ENCODE measurements at regions not wholly inside any gene's neighbourhood (a gene's known extent, or its start where the extent isn't known, plus 50 kb on each side); places are given as distances from the start of the nearest gene placed in this dataset.

DNA sequence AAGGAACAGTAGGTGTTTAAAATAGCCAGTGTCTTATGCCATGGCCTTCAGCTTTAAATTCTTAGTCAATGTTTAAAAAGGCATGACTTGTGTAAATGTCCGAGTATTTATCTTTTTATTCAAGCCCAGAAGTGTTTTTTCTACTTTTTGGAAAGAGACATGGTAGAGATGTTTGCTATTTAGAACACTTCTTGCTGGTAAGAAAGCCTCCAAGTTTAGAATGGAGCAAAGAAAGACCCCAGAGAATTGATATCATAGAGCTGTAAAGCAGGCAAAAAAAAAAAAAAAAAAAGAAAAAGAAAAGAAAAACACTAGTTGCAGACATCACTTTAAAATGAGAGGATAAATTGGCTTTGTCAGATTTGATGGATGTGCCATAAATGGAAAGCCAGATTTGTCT, 375.1 kb downstream of the TMEM167A start:
- no peaks in the 10 kb centered on the region for H3K9me3 ChIP-seq (ENCODE audit: low read length)
- no peaks in the 10 kb centered on the region for H3K9me2 ChIP-seq (ENCODE audit: insufficient read depth, low read length)
- intact Hi-C loops (cut with micrococcal nuclease; ENCODE audit: unreplicated experiment) = no loop called here
- no peak for DNase-seq (ENCODE audit: low spot score)
- H3K4me2 ChIP-seq (ENCODE audit: low read length) = no peak overlapping the region
- no peaks in the 10 kb centered on the region for H4K20me1 ChIP-seq (ENCODE audit: insufficient read depth, low read length)
- no peak overlapping the region for H2AFZ ChIP-seq (ENCODE audit: low read length)
- BruUV-seq (replicated peaks) = no TSS peak
- CTCF ChIA-PET (ENCODE audit: unreplicated experiment) = no interaction called here
- POLR2A ChIA-PET = no interaction called here
- no peak for TF ChIP-seq EZH2phosphoT487 (IDR thresholded peaks at IDR 0.05; ENCODE audit: borderline replicate concordance, low read depth, low read length)
- TF ChIP-seq, protein P1, sequence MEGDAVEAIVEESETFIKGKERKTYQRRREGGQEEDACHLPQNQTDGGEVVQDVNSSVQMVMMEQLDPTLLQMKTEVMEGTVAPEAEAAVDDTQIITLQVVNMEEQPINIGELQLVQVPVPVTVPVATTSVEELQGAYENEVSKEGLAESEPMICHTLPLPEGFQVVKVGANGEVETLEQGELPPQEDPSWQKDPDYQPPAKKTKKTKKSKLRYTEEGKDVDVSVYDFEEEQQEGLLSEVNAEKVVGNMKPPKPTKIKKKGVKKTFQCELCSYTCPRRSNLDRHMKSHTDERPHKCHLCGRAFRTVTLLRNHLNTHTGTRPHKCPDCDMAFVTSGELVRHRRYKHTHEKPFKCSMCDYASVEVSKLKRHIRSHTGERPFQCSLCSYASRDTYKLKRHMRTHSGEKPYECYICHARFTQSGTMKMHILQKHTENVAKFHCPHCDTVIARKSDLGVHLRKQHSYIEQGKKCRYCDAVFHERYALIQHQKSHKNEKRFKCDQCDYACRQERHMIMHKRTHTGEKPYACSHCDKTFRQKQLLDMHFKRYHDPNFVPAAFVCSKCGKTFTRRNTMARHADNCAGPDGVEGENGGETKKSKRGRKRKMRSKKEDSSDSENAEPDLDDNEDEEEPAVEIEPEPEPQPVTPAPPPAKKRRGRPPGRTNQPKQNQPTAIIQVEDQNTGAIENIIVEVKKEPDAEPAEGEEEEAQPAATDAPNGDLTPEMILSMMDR (conservative IDR thresholded peaks at IDR 0.05; ENCODE audit: low read length) = no peak
- no peak overlapping the region for H3K27ac ChIP-seq (ENCODE audit: low read depth, low read length, poor library complexity, severe bottlenecking)
- H3K4me3 ChIP-seq (ENCODE audit: low read depth, low read length, poor library complexity, severe bottlenecking) = no peak overlapping the region
- H3K79me2 ChIP-seq (ENCODE audit: insufficient read depth, low read depth, low read length) = no peaks in the 10 kb centered on the region
- H3K36me3 ChIP-seq (ENCODE audit: insufficient read depth, low read length) = no peaks in the 10 kb centered on the region
- no peaks in the 10 kb centered on the region for H3K4me1 ChIP-seq (ENCODE audit: insufficient read depth, low read length, poor library complexity, severe bottlenecking)

DNA sequence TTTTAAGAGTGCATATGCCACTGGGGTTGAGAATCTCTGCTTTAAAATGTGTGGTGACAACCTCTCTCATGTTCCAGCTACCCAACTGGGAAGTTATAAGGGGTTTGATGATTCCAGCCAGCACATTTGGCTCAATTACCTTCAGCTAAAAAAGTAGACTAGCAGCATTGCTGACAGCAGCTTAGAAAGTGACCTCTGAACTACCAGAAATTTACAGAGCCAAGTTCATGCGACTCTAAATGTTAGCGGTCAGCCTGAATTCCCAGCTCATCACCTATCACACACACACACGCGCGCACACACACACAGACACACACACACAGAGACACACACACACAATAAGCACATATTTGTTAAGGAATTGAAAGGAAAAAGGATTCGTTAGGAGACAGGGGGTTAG, 377.5 kb downstream of the TMEM167A start:
- no peak for TF ChIP-seq EZH2phosphoT487 (IDR thresholded peaks at IDR 0.05; ENCODE audit: borderline replicate concordance, low read depth, low read length)
- TF ChIP-seq, protein P1 (conservative IDR thresholded peaks at IDR 0.05; ENCODE audit: low read length) = no peak
- intact Hi-C loops (cut with micrococcal nuclease; ENCODE audit: unreplicated experiment) = no loop called here
- Histone ChIP-seq H3K9me3 (ENCODE audit: low read length) (no peaks in the 10 kb centered on the region), H3K27ac (ENCODE audit: low read depth, low read length, poor library complexity, severe bottlenecking) (no peak overlapping the region), H3K4me2 (ENCODE audit: low read length) (no peak overlapping the region), H2AFZ (ENCODE audit: low read length) (no peak overlapping the region), H3K4me3 (ENCODE audit: low read depth, low read length, poor library complexity, severe bottlenecking) (no peak overlapping the region), H4K20me1 (ENCODE audit: insufficient read depth, low read length) (no peaks in the 10 kb centered on the region), H3K79me2 (ENCODE audit: insufficient read depth, low read depth, low read length) (no peaks in the 10 kb centered on the region), H3K4me1 (ENCODE audit: insufficient read depth, low read length, poor library complexity, severe bottlenecking) (no peaks in the 10 kb centered on the region), H3K36me3 (ENCODE audit: insufficient read depth, low read length) (no peaks in the 10 kb centered on the region), H3K9me2 (ENCODE audit: insufficient read depth, low read length) (no peaks in the 10 kb centered on the region)
- ChIA-PET CTCF (ENCODE audit: unreplicated experiment) (no interaction called here), POLR2A (no interaction called here)
- no TSS peak for BruUV-seq (replicated peaks)
- no peak for DNase-seq (ENCODE audit: low spot score)

DNA sequence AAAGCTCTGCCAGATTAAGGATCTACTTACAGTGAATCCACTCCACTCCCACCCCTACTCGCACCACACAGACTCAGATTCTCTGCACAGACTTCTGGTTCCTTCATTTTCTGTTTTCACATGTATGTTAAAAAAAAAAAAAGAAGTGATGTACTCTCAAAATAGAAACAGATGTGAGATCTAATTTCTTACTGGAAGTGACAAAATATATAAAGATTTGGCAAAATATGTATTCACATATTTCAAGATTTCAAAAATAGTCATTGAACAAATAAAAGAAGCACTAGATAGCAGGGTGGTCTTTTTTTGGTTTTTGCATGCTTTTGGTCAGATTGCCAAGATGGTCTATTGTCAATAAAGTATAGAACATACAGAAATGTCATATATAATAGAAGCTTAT, 379.2 kb downstream of the TMEM167A start:
- BruUV-seq (replicated peaks) = no TSS peak
- TF ChIP-seq, protein P1 (conservative IDR thresholded peaks at IDR 0.05; ENCODE audit: low read length) = no peak
- no peak for TF ChIP-seq EZH2phosphoT487 (IDR thresholded peaks at IDR 0.05; ENCODE audit: borderline replicate concordance, low read depth, low read length)
- Histone ChIP-seq H3K36me3 (ENCODE audit: insufficient read depth, low read length) (no peaks in the 10 kb centered on the region), H3K9me2 (ENCODE audit: insufficient read depth, low read length) (no peaks in the 10 kb centered on the region), H3K27ac (ENCODE audit: low read depth, low read length, poor library complexity, severe bottlenecking) (no peak overlapping the region), H3K4me3 (ENCODE audit: low read depth, low read length, poor library complexity, severe bottlenecking) (no peak overlapping the region), H4K20me1 (ENCODE audit: insufficient read depth, low read length) (no peaks in the 10 kb centered on the region), H3K4me1 (ENCODE audit: insufficient read depth, low read length, poor library complexity, severe bottlenecking) (no peaks in the 10 kb centered on the region), H3K9me3 (ENCODE audit: low read length) (no peaks in the 10 kb centered on the region), H3K4me2 (ENCODE audit: low read length) (no peak overlapping the region), H3K79me2 (ENCODE audit: insufficient read depth, low read depth, low read length) (no peaks in the 10 kb centered on the region), H2AFZ (ENCODE audit: low read length) (no peak overlapping the region)
- no peak for DNase-seq (ENCODE audit: low spot score)
- POLR2A ChIA-PET = interaction anchor here (0.5 kb wide), 1 partner anchor 222 kb away, joined by 3 read pairs; no protein-coding TSS in a partner anchor
- intact Hi-C loops (cut with micrococcal nuclease; ENCODE audit: unreplicated experiment) = no loop called here
- CTCF ChIA-PET (ENCODE audit: unreplicated experiment) = no interaction called here
